HCT116 (cell line): ENCODE measurements at regions not wholly inside any gene's neighbourhood (a gene's known extent, or its start where the extent isn't known, plus 50 kb on each side); places are given as distances from the start of the nearest gene placed in this dataset.

Experiments used
- POLR2A ChIP-seq: IDR thresholded peaks from 2 replicates; pipeline ENCODE4 v1.7.0; 2011; ENCODE audit warnings: borderline replicate concordance; ENCODE audit not compliant: insufficient read depth, insufficient read length; ENCODE audit errors: extremely low read depth
- SIN3A ChIP-seq: IDR thresholded peaks from 2 replicates; pipeline ENCODE4 v1.6.1; 2012; ENCODE audit warnings: low read depth
- ZFX ChIP-seq: fragments of 450-650 bp; IDR thresholded peaks from 2 replicates; pipeline ENCODE4 v1.6.1; 2017
- TF ChIP-seq, protein P1 (sequence below), 3 experiments: fragments of 200-600 bp in 1 of 3; sonication (generic) in 1 of 3; IDR thresholded peaks in 2 of 3; conservative IDR thresholded peaks in 1 of 3; 2 replicates each; pipeline ENCODE4 v1.5.1; 2012 to 2017; ENCODE audit warnings: low read depth in 2 of 3, low read length in 2 of 3, antibody characterized with exemption in 1 of 3, borderline replicate concordance in 1 of 3, control low read depth in 1 of 3, mild to moderate bottlenecking in 1 of 3, mixed read lengths in 1 of 3, mixed run types in 1 of 3, moderate library complexity in 1 of 3; ENCODE audit not compliant: insufficient read depth in 1 of 3
- TF ChIP-seq, protein P2 (sequence below): IDR thresholded peaks from 2 replicates; pipeline ENCODE4 v1.6.1; 2012
- TF ChIP-seq, protein P3 (sequence below): IDR thresholded peaks from 2 replicates; pipeline ENCODE4 v1.6.1; 2012; ENCODE audit warnings: low read depth

DNA sequence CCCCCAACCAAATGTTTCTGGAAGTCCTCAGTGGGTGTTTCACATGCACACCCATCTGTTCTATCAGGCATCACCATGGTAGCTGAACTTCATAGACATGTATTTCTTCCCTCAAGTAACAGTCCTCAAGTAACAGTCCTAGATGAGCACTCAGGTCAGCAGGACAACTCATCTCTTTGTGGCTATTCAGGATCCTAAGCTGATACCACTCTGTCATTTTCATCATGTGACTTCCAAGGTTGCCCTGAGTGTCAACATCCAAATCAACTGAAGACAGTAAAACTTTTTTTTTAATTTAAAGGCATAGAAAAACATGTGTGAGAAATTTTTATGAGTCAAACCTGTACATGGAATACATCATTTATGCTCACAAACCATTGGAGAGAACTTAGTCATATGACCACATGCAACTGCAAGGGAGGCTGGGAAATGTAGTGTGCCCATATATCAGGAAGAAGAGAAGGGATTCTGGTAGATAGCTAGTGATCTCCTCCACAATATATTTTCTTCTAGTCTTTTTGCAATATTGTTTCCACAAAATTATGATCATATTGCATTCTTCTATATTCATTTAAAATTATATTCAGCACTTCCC lies 64.2 kb upstream of the FST start:
- TF ChIP-seq, protein P1, sequence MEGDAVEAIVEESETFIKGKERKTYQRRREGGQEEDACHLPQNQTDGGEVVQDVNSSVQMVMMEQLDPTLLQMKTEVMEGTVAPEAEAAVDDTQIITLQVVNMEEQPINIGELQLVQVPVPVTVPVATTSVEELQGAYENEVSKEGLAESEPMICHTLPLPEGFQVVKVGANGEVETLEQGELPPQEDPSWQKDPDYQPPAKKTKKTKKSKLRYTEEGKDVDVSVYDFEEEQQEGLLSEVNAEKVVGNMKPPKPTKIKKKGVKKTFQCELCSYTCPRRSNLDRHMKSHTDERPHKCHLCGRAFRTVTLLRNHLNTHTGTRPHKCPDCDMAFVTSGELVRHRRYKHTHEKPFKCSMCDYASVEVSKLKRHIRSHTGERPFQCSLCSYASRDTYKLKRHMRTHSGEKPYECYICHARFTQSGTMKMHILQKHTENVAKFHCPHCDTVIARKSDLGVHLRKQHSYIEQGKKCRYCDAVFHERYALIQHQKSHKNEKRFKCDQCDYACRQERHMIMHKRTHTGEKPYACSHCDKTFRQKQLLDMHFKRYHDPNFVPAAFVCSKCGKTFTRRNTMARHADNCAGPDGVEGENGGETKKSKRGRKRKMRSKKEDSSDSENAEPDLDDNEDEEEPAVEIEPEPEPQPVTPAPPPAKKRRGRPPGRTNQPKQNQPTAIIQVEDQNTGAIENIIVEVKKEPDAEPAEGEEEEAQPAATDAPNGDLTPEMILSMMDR (IDR thresholded peaks at IDR 0.05 in 2 of 3, conservative IDR thresholded peaks at IDR 0.05 in 1 of 3; ENCODE audit: borderline replicate concordance in 1 of 3, insufficient read depth in 1 of 3, low read depth in 2 of 3, low read length in 2 of 3): no peak
- TF ChIP-seq POLR2A (no peak), ZFX (no peak), SIN3A (no peak)
- TF ChIP-seq, protein P2, sequence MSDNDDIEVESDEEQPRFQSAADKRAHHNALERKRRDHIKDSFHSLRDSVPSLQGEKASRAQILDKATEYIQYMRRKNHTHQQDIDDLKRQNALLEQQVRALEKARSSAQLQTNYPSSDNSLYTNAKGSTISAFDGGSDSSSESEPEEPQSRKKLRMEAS: no peak
- TF ChIP-seq, protein P3, sequence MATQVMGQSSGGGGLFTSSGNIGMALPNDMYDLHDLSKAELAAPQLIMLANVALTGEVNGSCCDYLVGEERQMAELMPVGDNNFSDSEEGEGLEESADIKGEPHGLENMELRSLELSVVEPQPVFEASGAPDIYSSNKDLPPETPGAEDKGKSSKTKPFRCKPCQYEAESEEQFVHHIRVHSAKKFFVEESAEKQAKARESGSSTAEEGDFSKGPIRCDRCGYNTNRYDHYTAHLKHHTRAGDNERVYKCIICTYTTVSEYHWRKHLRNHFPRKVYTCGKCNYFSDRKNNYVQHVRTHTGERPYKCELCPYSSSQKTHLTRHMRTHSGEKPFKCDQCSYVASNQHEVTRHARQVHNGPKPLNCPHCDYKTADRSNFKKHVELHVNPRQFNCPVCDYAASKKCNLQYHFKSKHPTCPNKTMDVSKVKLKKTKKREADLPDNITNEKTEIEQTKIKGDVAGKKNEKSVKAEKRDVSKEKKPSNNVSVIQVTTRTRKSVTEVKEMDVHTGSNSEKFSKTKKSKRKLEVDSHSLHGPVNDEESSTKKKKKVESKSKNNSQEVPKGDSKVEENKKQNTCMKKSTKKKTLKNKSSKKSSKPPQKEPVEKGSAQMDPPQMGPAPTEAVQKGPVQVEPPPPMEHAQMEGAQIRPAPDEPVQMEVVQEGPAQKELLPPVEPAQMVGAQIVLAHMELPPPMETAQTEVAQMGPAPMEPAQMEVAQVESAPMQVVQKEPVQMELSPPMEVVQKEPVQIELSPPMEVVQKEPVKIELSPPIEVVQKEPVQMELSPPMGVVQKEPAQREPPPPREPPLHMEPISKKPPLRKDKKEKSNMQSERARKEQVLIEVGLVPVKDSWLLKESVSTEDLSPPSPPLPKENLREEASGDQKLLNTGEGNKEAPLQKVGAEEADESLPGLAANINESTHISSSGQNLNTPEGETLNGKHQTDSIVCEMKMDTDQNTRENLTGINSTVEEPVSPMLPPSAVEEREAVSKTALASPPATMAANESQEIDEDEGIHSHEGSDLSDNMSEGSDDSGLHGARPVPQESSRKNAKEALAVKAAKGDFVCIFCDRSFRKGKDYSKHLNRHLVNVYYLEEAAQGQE: no peak
